HG03432 (cell line): ENCODE measurements at regions not wholly inside any gene's neighbourhood (a gene's known extent, or its start where the extent isn't known, plus 50 kb on each side); places are given as distances from the start of the nearest gene placed in this dataset.

ENCODE experiments used
- ATAC-seq: cut with Tn5 transposase; IDR thresholded peaks from one replicate; pipeline ENCODE4 v1.9.1; 2021; ENCODE audit warnings: mild to moderate bottlenecking, moderate library complexity; ENCODE audit not compliant: unreplicated experiment

DNA sequence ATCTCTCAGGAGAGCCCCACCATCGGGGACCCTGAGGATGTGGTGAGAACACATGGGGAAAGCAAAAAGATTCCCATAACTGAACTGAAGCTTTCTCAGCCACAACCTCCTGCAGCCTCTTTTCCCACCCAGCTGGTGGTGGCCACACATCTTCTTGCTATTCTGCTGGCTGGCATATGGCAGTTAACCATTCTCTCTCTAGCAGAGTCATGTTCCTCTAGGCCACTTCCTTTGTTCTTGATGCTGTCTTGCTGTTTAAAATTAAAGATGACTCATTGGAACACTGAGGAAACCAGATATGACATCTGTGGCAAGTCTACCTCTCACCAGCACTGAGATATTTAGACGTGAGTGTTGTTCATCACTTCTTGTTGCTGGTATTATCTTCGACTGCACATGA lies 180.3 kb upstream of the ROBO2 start:
- ATAC-seq = peak; percentile 66

DNA sequence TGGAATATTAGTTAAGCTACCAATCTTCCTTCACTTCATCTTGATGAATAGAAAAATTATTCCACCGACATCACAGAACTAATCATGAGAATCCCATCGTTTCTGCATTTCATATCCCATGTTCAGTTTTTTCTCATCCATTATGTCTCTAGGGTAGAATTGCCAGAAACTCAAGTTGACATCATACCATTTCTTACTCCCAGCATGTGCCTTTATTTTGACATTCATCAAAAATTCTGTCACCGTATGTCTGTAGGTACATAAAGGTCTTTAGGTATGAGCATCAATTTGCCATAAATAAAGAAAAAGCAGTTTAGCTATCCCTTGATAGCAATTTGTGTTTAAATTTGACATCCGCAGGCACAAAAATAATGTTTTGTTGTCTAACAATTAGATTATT lies 175.5 kb upstream of the ROBO2 start:
- ATAC-seq = no peak

DNA sequence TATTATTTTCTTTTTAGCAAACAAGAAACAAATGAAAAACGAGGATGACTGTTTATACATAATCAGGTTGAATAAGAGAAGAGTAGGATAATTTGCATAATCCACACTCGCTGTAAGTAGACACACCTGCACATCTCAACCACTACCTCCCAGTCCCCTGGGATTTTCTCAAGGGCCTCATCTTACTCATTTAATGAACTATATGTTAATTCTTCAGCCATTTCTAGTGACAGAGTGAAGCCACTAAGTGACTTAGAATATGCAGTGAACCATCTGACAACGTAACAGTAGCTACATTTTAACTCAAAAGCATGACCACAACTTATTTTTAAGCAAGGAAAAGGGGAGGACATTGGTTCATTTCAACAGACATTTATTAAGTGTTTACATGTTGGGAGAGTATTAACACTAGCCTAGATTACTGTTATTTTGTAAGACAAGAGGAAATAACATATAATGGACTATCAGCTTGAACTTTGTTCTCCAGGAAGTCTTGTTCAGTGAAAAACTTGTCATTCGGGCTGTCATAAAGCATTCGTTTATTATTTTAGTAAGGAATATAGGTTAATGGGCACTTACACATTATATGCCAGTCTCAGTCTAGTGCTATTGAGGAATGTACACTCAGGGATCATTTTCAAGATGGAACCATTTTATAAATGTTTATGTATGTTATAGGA lies 173.0 kb upstream of the ROBO2 start:
- ATAC-seq = peak; percentile 89

- no peak for ATAC-seq
Measured at GRCh38 chr3:76869726-76870384, 170.0 kb upstream of the ROBO2 start.

DNA sequence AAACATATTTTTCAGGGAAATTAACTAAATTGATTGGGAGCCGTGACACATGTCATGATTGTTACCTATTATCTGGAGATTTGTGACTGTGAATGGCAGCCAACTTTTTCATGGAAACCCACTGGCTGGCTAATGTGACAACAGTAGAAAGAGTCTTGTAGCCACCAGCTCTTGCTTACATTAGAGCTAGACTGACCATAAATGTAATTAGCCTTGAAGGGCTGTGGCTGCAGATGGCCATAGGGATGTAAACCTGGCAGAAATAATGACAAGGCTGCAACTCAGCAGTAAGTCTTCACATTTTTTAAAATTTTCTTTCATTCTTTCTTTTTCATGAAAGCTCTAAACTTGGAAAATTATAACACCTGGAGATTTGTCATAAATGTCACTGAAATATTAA lies 168.2 kb upstream of the ROBO2 start:
- no peak for ATAC-seq

DNA sequence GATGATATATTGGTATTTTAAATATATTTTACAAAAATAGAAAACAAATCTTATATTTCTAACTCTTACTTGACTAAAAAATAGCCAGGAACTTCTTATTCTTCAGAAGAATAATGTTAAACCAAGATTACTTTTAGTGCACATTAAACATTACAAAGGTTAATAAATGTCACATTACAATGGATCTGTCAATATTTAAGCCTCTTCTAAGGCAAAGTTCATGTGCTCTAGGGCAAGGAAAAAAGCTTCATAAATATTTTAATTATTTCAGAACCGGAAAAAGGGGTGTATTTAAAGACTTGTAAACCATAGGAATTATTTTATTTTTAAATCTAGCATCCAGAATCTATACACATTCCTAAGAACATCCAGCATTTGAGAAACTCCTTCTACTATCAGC lies 166.9 kb upstream of the ROBO2 start:
- no peak for ATAC-seq

GRCh38 chr3:76873532-76874242 lies 166.2 kb upstream of the ROBO2 start:
- no peak for ATAC-seq

- no peak for ATAC-seq
Measured at GRCh38 chr3:76879959-76880358, 159.9 kb upstream of the ROBO2 start.

GRCh38 chr3:76886761-76887500 lies 153.0 kb upstream of the ROBO2 start:
- ATAC-seq = no peak

DNA sequence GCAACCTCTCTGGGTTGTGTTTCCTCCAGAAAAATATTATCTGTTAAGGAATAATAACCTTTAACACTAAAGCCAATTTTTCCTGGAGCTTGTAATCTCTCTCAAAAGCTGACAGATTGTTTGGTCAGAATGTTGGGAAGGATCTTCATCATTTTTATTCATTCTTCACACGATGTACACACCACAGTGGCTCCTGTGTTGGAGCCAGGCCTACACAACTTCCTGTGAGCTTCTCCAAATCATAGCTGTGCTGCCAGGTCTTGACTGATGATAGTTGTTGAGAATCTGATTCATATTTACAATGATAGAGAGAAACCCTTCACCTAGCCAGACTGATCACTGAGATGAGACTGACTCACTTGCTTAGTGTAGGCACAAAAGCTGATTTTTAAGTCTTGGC lies 151.0 kb upstream of the ROBO2 start:
- no peak for ATAC-seq

GRCh38 chr3:76889911-76890310 lies 150.0 kb upstream of the ROBO2 start:
- ATAC-seq = no peak

DNA sequence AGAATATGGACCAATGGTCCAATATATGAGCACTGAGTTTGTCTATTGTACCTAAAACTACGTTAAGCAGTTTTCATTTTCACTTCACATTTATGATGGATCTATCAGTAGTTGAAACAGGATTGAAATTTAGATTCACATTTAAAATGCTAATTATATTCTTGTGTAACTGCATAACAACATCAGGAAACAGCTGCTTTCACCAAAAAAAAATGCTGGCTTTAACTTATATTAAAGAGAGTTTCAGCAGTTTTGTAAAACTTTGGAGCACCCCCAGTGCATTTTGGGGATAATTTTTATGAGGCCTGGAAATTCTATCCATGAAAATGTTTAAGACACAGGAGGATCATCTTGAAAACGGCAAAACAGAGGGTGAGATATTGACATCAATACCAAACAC lies 142.8 kb upstream of the ROBO2 start:
- no peak for ATAC-seq

DNA sequence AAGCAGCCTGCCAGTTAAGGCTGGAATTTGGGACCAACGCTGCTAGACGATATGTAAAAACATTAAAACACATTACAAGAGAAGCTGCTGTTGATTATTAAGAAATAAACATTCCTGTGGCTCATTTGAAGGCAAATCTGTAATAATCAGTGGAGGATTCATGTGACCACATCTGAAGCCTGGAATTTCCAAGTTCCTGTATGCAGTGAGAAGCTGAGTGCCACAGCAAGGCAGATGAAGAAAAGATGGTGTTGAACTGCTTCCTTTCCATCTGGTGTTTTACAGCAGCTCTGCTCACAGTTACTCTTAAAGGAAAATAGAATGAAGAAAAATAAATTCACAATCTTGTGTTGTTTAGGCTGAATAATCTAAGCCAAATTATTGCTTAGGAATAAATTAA lies 139.3 kb upstream of the ROBO2 start:
- no peak for ATAC-seq

- no peak for ATAC-seq
Measured at GRCh38 chr3:76908156-76908555, 131.7 kb upstream of the ROBO2 start.

- ATAC-seq = no peak
Measured at GRCh38 chr3:76912841-76913383, 127.0 kb upstream of the ROBO2 start.

- no peak for ATAC-seq
Measured at GRCh38 chr3:76917436-76917835, 122.5 kb upstream of the ROBO2 start.

DNA sequence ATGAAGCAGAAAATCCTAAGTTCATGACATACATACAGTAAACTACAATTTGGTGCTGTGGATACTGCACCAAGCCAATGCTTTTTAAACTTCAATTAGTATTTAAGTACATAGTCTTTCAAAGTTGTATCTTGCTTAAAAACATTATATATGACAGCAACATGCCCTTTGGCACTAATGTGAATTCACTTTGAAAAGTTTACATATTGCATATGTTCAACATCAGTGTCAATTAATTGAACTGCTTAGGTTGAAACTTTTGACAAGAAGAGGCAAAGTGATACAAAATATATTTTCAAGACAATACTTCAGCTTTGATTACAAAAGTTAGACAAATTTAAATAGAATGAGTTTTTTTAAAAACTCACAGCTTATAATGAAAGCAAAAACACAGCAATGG lies 119.4 kb upstream of the ROBO2 start:
- no peak for ATAC-seq

- no peak for ATAC-seq
Measured at GRCh38 chr3:76923485-76923884, 116.4 kb upstream of the ROBO2 start.

DNA sequence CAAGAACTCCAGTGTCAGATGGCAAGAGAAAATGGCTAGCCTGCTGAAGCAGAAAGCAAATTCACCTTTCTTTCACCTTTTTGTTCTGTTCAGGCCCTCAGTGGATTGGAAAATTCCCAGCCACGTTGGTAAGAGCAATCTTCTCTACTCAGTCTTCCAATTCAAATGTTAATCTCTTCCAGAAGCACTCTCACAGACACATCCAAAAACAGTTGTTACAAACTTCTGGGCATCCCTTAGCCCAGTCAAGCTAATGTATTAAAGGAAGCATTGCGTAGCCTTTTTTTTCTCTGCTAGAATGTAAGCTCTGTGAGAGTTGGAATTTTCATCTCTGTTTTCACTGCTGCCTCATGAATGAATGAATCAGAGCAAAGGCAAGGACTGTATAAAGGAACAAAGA lies 109.2 kb upstream of the ROBO2 start:
- ATAC-seq = no peak

GRCh38 chr3:76933245-76933644 lies 106.7 kb upstream of the ROBO2 start:
- ATAC-seq = no peak

DNA sequence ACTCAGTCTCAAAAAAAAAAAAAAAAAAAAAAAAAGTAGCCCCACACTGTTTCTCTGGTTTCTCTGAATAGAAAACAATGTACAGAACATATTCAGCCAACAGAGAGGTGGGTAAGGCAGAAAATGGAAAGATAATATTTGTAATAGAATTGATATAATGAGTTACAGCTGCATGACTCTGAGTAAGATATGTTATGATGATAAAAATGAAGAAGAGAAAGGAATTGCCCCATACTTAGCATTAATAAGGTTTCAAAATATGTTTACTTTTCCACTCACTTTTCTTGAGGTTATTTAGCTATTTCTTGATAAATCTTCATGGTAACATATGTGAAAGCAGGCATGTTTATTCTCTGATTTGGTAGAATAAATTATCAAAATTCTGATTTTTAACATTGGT lies 100.9 kb upstream of the ROBO2 start:
- ATAC-seq = no peak
